ENCODE measurements at regions not wholly inside any gene's neighbourhood (a gene's known extent, or its start where the extent isn't known, plus 50 kb on each side); places are given as distances from the start of the nearest gene placed in this dataset.
A peak's percentile ranks its signal among the peaks of the same experiment; 100 is the strongest.

- Histone ChIP-seq H2AFZ (ENCODE audit: low read depth, low read length) (no peak overlapping the region), H3K27me3 (ENCODE audit: insufficient read depth, low read length) (no peaks in the 10 kb centered on the region)
These were observed 155.4 kb upstream of the LAMA2 start for GRCh38 chr6:128727500-128727899.

DNA sequence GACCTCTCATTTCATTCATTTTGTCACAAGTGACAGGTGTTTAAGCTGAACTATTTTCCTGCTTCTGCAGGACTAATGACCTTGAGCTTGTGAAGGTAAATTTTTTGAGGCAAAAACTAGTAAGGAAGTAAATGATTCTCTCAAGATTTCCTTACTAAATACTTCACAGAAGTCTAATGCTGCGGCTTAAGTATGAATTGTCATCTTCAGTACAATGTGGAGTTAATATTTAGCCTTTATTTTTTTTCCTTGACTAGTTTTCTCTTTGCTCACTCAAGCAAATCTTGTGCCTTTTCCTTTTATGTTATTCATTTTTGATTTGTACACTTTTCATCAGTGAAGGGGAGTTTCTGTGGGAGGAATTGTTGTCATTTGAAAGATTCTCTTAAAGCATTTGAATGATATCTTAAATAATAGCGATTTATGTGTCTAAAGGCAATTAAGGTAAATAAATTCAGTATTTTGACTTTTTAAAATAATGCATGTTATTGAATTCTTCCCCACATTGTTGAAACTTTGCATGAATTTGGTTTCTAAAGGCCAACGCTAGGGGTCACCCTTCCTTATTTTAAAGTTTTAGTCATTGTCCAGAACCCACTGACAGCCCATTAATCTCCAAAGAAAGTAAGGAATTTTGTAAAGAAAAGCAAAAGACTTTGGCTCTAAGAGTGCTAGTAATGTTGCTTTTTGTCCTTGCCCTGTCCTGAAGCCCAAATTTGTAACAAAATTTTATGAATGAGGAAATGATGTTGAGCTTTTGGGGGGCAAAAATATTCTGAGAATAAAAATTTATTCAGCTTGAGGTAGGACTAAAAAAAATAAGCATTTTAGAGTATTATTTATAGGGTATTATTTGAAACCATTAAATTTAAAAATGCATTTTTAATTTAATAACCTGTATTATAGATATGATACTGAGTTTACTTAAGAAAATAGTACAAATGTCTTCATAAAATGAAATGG is 157.4 kb upstream of the LAMA2 start:
- Mint-ChIP-seq H3K27ac (ENCODE audit: unreplicated experiment) (no peak overlapping the region), H3K9me3 (ENCODE audit: unreplicated experiment) (no peaks in the 10 kb centered on the region), H3K4me3 (ENCODE audit: unreplicated experiment) (no peak overlapping the region), H3K36me3 (ENCODE audit: low read depth, unreplicated experiment) (no peaks in the 10 kb centered on the region), H3K27me3 (ENCODE audit: low read depth, unreplicated experiment) (no peaks in the 10 kb centered on the region), H3K4me1 (ENCODE audit: low read depth, unreplicated experiment) (peaks cover 10% of the 10 kb centered on the region)
- H3K9ac ChIP-seq (ENCODE audit: low read length) = no peak overlapping the region
- FAIRE-seq (peak; percentile 69), DNase-seq (ENCODE audit: low read depth) (peak; percentile 37)
- H3K4me2 ChIP-seq (ENCODE audit: low read length) = no peak overlapping the region
- no peaks in the 10 kb centered on the region for H4K20me1 ChIP-seq (ENCODE audit: insufficient read depth, low read length)
- H2AFZ ChIP-seq (ENCODE audit: low read depth, low read length) = no peak overlapping the region
- H3K27ac ChIP-seq (ENCODE audit: low read depth, low read length) = no peak overlapping the region
- no peaks in the 10 kb centered on the region for H3K9me3 ChIP-seq (ENCODE audit: insufficient read depth, low read depth, low read length)
- no peaks in the 10 kb centered on the region for H3K27me3 ChIP-seq (ENCODE audit: insufficient read depth, low read length)
- H3K79me2 ChIP-seq (ENCODE audit: insufficient read depth, low read length) = no peaks in the 10 kb centered on the region
- no peak overlapping the region for H3K4me3 ChIP-seq (ENCODE audit: insufficient read depth, low read depth, low read length)
- TF ChIP-seq CTCF (IDR thresholded peaks at IDR 0.05; ENCODE audit: insufficient read depth, low read depth, low read length) = peak; percentile 75
- no peak for TF ChIP-seq EZH2 (IDR thresholded peaks at IDR 0.05; ENCODE audit: insufficient read depth, low read length)
- no peaks in the 10 kb centered on the region for H3K4me1 ChIP-seq (ENCODE audit: insufficient read depth, low read length)
- no peaks in the 10 kb centered on the region for H3K36me3 ChIP-seq (ENCODE audit: insufficient read depth, low read length)

More at GRCh38 chr6:128727500-128727899, 155.4 kb upstream of the LAMA2 start:
- Histone ChIP-seq H3K27ac (ENCODE audit: low read depth, low read length) (no peak overlapping the region), H3K4me1 (ENCODE audit: insufficient read depth, low read length) (no peaks in the 10 kb centered on the region), H3K9me3 (ENCODE audit: insufficient read depth, low read depth, low read length) (no peaks in the 10 kb centered on the region), H3K79me2 (ENCODE audit: insufficient read depth, low read length) (no peaks in the 10 kb centered on the region), H3K4me2 (ENCODE audit: low read length) (no peak overlapping the region), H3K4me3 (ENCODE audit: insufficient read depth, low read depth, low read length) (no peak overlapping the region), H3K9ac (ENCODE audit: low read length) (no peak overlapping the region), H4K20me1 (ENCODE audit: insufficient read depth, low read length) (no peaks in the 10 kb centered on the region), H3K36me3 (ENCODE audit: insufficient read depth, low read length) (no peaks in the 10 kb centered on the region)
- Mint-ChIP-seq H3K4me1 (ENCODE audit: low read depth, unreplicated experiment) (peaks cover 10% of the 10 kb centered on the region), H3K27ac (ENCODE audit: unreplicated experiment) (no peak overlapping the region), H3K9me3 (ENCODE audit: unreplicated experiment) (no peaks in the 10 kb centered on the region), H3K36me3 (ENCODE audit: low read depth, unreplicated experiment) (no peaks in the 10 kb centered on the region), H3K27me3 (ENCODE audit: low read depth, unreplicated experiment) (no peaks in the 10 kb centered on the region), H3K4me3 (ENCODE audit: unreplicated experiment) (no peak overlapping the region)
- TF ChIP-seq CTCF (IDR thresholded peaks at IDR 0.05; ENCODE audit: insufficient read depth, low read depth, low read length) = no peak
- TF ChIP-seq EZH2 (IDR thresholded peaks at IDR 0.05; ENCODE audit: insufficient read depth, low read length) = no peak
- FAIRE-seq (no peak), DNase-seq (ENCODE audit: low read depth) (no peak)

DNA sequence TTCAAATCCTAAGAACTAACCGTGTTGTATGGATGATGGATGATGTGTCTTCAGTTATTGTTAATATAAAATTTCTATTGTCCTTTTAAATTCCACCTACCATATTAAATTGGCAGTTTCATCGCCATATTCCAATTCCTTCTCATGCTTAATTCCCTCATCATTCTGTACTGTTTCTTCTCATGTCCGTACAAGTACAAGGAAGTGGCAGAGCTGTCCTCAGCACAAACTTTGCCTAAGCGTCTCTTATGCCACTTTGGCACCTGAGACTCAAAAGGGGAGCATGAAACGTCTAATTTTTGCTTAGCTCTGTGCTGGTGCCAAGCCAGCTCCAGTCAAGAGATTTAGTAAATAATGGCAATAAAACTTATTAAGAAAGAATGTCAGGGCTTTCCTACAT is 158.2 kb upstream of the LAMA2 start:
- Histone ChIP-seq H3K9me3 (ENCODE audit: insufficient read depth, low read depth, low read length) (no peaks in the 10 kb centered on the region), H3K27ac (ENCODE audit: low read depth, low read length) (no peak overlapping the region), H4K20me1 (ENCODE audit: insufficient read depth, low read length) (no peaks in the 10 kb centered on the region), H3K36me3 (ENCODE audit: insufficient read depth, low read length) (no peaks in the 10 kb centered on the region), H3K79me2 (ENCODE audit: insufficient read depth, low read length) (no peaks in the 10 kb centered on the region), H2AFZ (ENCODE audit: low read depth, low read length) (no peak overlapping the region), H3K4me3 (ENCODE audit: insufficient read depth, low read depth, low read length) (no peak overlapping the region), H3K4me1 (ENCODE audit: insufficient read depth, low read length) (no peaks in the 10 kb centered on the region), H3K4me2 (ENCODE audit: low read length) (no peak overlapping the region), H3K27me3 (ENCODE audit: insufficient read depth, low read length) (no peaks in the 10 kb centered on the region), H3K9ac (ENCODE audit: low read length) (no peak overlapping the region)
- H3K4me3 Mint-ChIP-seq (ENCODE audit: unreplicated experiment) = no peak overlapping the region
- no peak overlapping the region for H3K27ac Mint-ChIP-seq (ENCODE audit: unreplicated experiment)
- no peak for DNase-seq (ENCODE audit: low read depth)
- H3K36me3 Mint-ChIP-seq (ENCODE audit: low read depth, unreplicated experiment) = no peaks in the 10 kb centered on the region
- FAIRE-seq = no peak
- H3K27me3 Mint-ChIP-seq (ENCODE audit: low read depth, unreplicated experiment) = no peaks in the 10 kb centered on the region
- peaks cover 10% of the 10 kb centered on the region for H3K4me1 Mint-ChIP-seq (ENCODE audit: low read depth, unreplicated experiment)
- no peaks in the 10 kb centered on the region for H3K9me3 Mint-ChIP-seq (ENCODE audit: unreplicated experiment)
- TF ChIP-seq CTCF (IDR thresholded peaks at IDR 0.05; ENCODE audit: insufficient read depth, low read depth, low read length) (no peak), EZH2 (IDR thresholded peaks at IDR 0.05; ENCODE audit: insufficient read depth, low read length) (no peak)
